K562 (cell line): ENCODE measurements at regions not wholly inside any gene's neighbourhood (a gene's known extent, or its start where the extent isn't known, plus 50 kb on each side); places are given as distances from the start of the nearest gene placed in this dataset.

Experiments used
- ATAC-seq: fragments of 200-7000 bp; cut with Tn5 transposase; 3 replicates; pipeline ENCODE4 v1.9.1; 2020; ENCODE audit warnings: moderate library complexity
- BruUV-seq: library from RNA; stranded (reverse); fragments of 400-500 nt; replicated peaks from 2 replicates; lab custom pipeline; 2021; lab: Mats Ljungman, UMichigan
- CTCF ChIA-PET: fragments of 300-600 bp; formaldehyde crosslinking; extraction: SDS; loops from one replicate; lab custom pipeline; 2021; ENCODE audit warnings: low intra/inter-chr PET ratio; lab: Yijun Ruan, JAX
- POLR2A ChIA-PET: fragments of 300-600, 350-650 bp; sonication (Branson Sonifier 250); formaldehyde crosslinking; extraction: SDS; loops from one replicate; lab custom pipeline; 2021; ENCODE audit warnings: antibody characterized with exemption, inconsistent platforms; lab: Yijun Ruan, JAX
- DNase-seq, 4 experiments: peaks; one replicate each; pipeline versions ENCODE4 v3.0.0 to v3.0.0-alpha.2; 2011 to 2018; ENCODE audit warnings: low spot score in 3 of 4, mixed read lengths in 3 of 4; ENCODE audit errors: extremely low read depth in 1 of 4
- FAIRE-seq: peaks from 2 replicates; lab custom pipeline; 2011; peaks lifted over from hg19 to GRCh38; lab: Jason Lieb, UNC
- H2AFZ ChIP-seq: 2 replicates; pipeline ENCODE4 v1.6.0; 2011; ENCODE audit warnings: low read depth, low read length, control low read depth, inconsistent platforms
- H3K27ac ChIP-seq: fragments of 200-600 bp; 3 replicates; pipeline ENCODE4 v1.8.0; 2011; ENCODE audit warnings: low read depth, mild to moderate bottlenecking, control low read depth, inconsistent platforms, low read length, moderate library complexity, mixed read lengths; ENCODE audit errors: extremely low read depth
- H3K27me3 ChIP-seq, 2 experiments: fragments of 300-600 bp in 1 of 2; 2 replicates in 1 of 2; 3 replicates in 1 of 2; pipeline versions ENCODE4 v1.6.0 to v1.8.0; 2011; ENCODE audit warnings: inconsistent platforms in 2 of 2, low read length in 2 of 2, mild to moderate bottlenecking in 1 of 2, mixed read lengths in 1 of 2, moderate library complexity in 1 of 2; ENCODE audit not compliant: control insufficient read depth in 2 of 2, insufficient read depth in 2 of 2
- H3K36me3 ChIP-seq: fragments of 300-600 bp; 3 replicates; pipeline ENCODE4 v1.8.0; 2011; ENCODE audit warnings: mild to moderate bottlenecking, low read length, inconsistent platforms; ENCODE audit not compliant: control insufficient read depth, insufficient read depth
- H3K4me1 ChIP-seq, 2 experiments: fragments of 200-600 bp in 1 of 2; replicated peaks in 1 of 2; 2 replicates in 1 of 2; 3 replicates in 1 of 2; pipeline versions ENCODE4 v1.5.1 to v1.8.0; 2011; ENCODE audit warnings: inconsistent platforms in 2 of 2, low read length in 2 of 2, mild to moderate bottlenecking in 1 of 2, mixed read lengths in 1 of 2, moderate library complexity in 1 of 2; ENCODE audit not compliant: control insufficient read depth in 2 of 2, insufficient read depth in 2 of 2
- H3K4me2 ChIP-seq: 2 replicates; pipeline ENCODE4 v1.6.1; 2011; ENCODE audit warnings: low read length, control low read depth, inconsistent platforms, mixed read lengths; ENCODE audit not compliant: insufficient read depth
- H3K4me3 ChIP-seq: fragments of 200-600 bp; sonication (generic), shearing (Covaris generic); 2 replicates; pipeline ENCODE4 v1.5.1; 2016; ENCODE audit warnings: control low read depth, inconsistent platforms
- H3K79me2 ChIP-seq: fragments of 200-600 bp; 3 replicates; pipeline ENCODE4 v1.8.0; 2011; ENCODE audit warnings: low read length, inconsistent platforms; ENCODE audit not compliant: control insufficient read depth, insufficient read depth
- H3K9ac ChIP-seq, 2 experiments: 2 replicates each; pipeline versions ENCODE4 v1.6.0 to v1.6.1; 2011; ENCODE audit warnings: low read depth in 2 of 2, low read length in 2 of 2, control low read depth in 1 of 2, inconsistent platforms in 1 of 2, mild to moderate bottlenecking in 1 of 2, mixed read lengths in 1 of 2; ENCODE audit not compliant: insufficient read depth in 1 of 2
- H3K9me1 ChIP-seq: one replicate; pipeline ENCODE4 v1.6.0; 2011; ENCODE audit warnings: inconsistent platforms, mild to moderate bottlenecking, low read length, moderate library complexity; ENCODE audit not compliant: control insufficient read depth, insufficient read depth
- H3K9me3 ChIP-seq: replicated peaks from 2 replicates; pipeline ENCODE4 v1.5.1; 2011; ENCODE audit warnings: low read depth, low read length, inconsistent platforms; ENCODE audit not compliant: control insufficient read depth, insufficient read depth
- H4K20me1 ChIP-seq: replicated peaks from 2 replicates; pipeline ENCODE4 v1.6.1; 2011; ENCODE audit warnings: low read length, inconsistent platforms, mixed read lengths; ENCODE audit not compliant: control insufficient read depth, insufficient read depth
- ARID1B ChIP-seq: fragments of 450-650 bp; IDR thresholded peaks from 2 replicates; pipeline ENCODE4 v1.6.1; 2016; ENCODE audit warnings: antibody characterized with exemption, mild to moderate bottlenecking, inconsistent platforms
- CREB1 ChIP-seq, 2 experiments: sonication (generic) in 1 of 2; formaldehyde crosslinking in 1 of 2; IDR thresholded peaks; 2 replicates each; pipeline versions ENCODE4 v1.6.1 to v1.8.0; 2012 to 2022; ENCODE audit warnings: inconsistent platforms in 1 of 2, mild to moderate bottlenecking in 1 of 2, missing genetic modification reagents in 1 of 2, moderate library complexity in 1 of 2
- EGR1 ChIP-seq: fragments of 450-650 bp; conservative IDR thresholded peaks from 2 replicates; pipeline ENCODE4 v1.6.1; 2017; ENCODE audit warnings: mild to moderate bottlenecking
- EP300 ChIP-seq: IDR thresholded peaks from 2 replicates; pipeline ENCODE4 v1.6.1; 2012; ENCODE audit warnings: low read length, improper control_type of control experiment
- GTF2E2 ChIP-seq: fragments of 200-800 bp; sonication (Bioruptor generic); IDR thresholded peaks from 2 replicates; pipeline ENCODE4 v1.6.1; 2016; ENCODE audit warnings: missing genetic modification characterization, missing compliant biosample characterization
- KAT8 ChIP-seq: fragments of 450-650 bp; IDR thresholded peaks from 2 replicates; pipeline ENCODE4 v1.6.1; 2016; ENCODE audit warnings: low read depth, mild to moderate bottlenecking
- MCM3 ChIP-seq: fragments of 450-650 bp; IDR thresholded peaks from 2 replicates; pipeline ENCODE4 v1.6.1; 2016
- NR2F6 ChIP-seq: fragments of 450-650 bp; formaldehyde crosslinking; IDR thresholded peaks from 2 replicates; pipeline ENCODE4 v1.4.0; 2020; ENCODE audit warnings: mild to moderate bottlenecking
- PML ChIP-seq: IDR thresholded peaks from 2 replicates; pipeline ENCODE4 v1.6.1; 2012; ENCODE audit warnings: low read length, inconsistent platforms
- RBM34 ChIP-seq: fragments of 200-400 bp; formaldehyde crosslinking; IDR thresholded peaks from 2 replicates; pipeline ENCODE4 v1.6.1; 2018; ENCODE audit warnings: low read length, borderline replicate concordance; ENCODE audit not compliant: insufficient read depth
- SMARCA4 ChIP-seq: fragments of 450-650 bp; IDR thresholded peaks from 2 replicates; pipeline ENCODE4 v1.6.1; 2016
- TEAD2 ChIP-seq: fragments of 450-650 bp; IDR thresholded peaks from 2 replicates; pipeline ENCODE4 v1.6.1; 2016; ENCODE audit warnings: missing genetic modification characterization, control low read depth, missing compliant biosample characterization
- ZBTB17 ChIP-seq: fragments of 450-650 bp; formaldehyde crosslinking; IDR thresholded peaks from 2 replicates; pipeline ENCODE4 v1.4.0; 2020; ENCODE audit warnings: mild to moderate bottlenecking
- ZNF436 ChIP-seq: fragments of 250-450, 450-650 bp; sonication (Bioruptor Pico); formaldehyde crosslinking; IDR thresholded peaks from 2 replicates; pipeline ENCODE4 v1.7.0; 2020; ENCODE audit warnings: mild to moderate bottlenecking
- WGBS: fragments of 100-300 bp; shearing (Covaris generic); methylation state at CpG from one replicate; pipeline ENCODE4 v1.1.6; 2016; ENCODE audit warnings: low coverage, mixed read lengths; ENCODE audit not compliant: insufficient coverage; ENCODE audit errors: missing lambda C conversion rate; 5-methylcytosine and 5-hydroxymethylcytosine counted together
- in situ Hi-C: fragments of 300-500 bp; cut with MboI; formaldehyde crosslinking; loops from 4 replicates; pipeline ENCODE4 v1.15.0; 2018; ENCODE audit warnings: inconsistent platforms, mixed read lengths
- intact Hi-C: fragments of 100-400 bp; cut with micrococcal nuclease; formaldehyde crosslinking; loops from 2 replicates; pipeline ENCODE4 v1.14.2; 2022
- TF ChIP-seq, protein P1 (sequence below): IDR thresholded peaks from 2 replicates; pipeline ENCODE4 v1.6.1; 2016; ENCODE audit warnings: missing genetic modification characterization, missing compliant biosample characterization
- TF ChIP-seq, protein P2 (sequence below): fragments of 450-650 bp; IDR thresholded peaks from 2 replicates; pipeline ENCODE4 v1.6.1; 2016
- TF ChIP-seq, protein P3 (sequence below): sonication (generic); formaldehyde crosslinking; IDR thresholded peaks from 2 replicates; pipeline ENCODE4 v1.8.0; 2022; ENCODE audit warnings: mild to moderate bottlenecking, missing genetic modification reagents
- TF ChIP-seq, protein P4 (sequence below), 2 experiments: fragments of 450-650 bp in 1 of 2; sonication (generic) in 1 of 2; formaldehyde crosslinking in 1 of 2; IDR thresholded peaks in 1 of 2; conservative IDR thresholded peaks in 1 of 2; 2 replicates each; pipeline versions ENCODE4 v1.6.1 to v1.8.1; 2016 to 2023; ENCODE audit warnings: mild to moderate bottlenecking in 2 of 2, moderate library complexity in 2 of 2, inconsistent platforms in 1 of 2, missing genetic modification reagents in 1 of 2
- TF ChIP-seq, protein P5 (sequence below): sonication (generic); formaldehyde crosslinking; IDR thresholded peaks from 2 replicates; pipeline ENCODE4 v1.8.1; 2023; ENCODE audit warnings: mild to moderate bottlenecking, missing genetic modification reagents

DNA sequence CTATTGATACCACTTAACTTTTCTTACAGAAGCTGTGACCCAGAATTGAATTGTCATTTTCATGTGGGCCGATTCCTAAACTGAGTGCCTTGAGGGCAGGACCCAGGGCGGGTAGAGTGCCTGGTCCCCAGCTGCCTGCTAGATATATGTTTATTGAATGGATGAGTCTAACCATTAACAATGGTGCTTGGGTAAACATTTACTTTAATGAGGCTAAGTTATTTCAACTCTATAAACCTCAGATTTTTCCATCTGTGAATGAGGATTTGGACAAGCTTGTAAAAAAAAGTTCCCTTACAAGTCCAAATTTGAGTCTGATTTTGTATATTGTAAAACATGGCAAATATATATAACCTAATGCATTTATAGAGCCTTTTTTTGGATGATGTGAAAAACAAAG lies 181.8 kb upstream of the ELL2 start:
- no peaks in the 10 kb centered on the region for H3K27me3 ChIP-seq
- H3K27ac ChIP-seq: no peak overlapping the region
- H3K9me1 ChIP-seq: no peaks in the 10 kb centered on the region
- no peaks in the 10 kb centered on the region for H3K4me1 ChIP-seq
- DNase-seq (no peak), ATAC-seq (no peak), FAIRE-seq (no peak)
- H3K9ac ChIP-seq: no peak overlapping the region
- no peaks in the 10 kb centered on the region for H3K36me3 ChIP-seq
- no peak overlapping the region for H3K4me2 ChIP-seq
- no peaks in the 10 kb centered on the region for H4K20me1 ChIP-seq
- ChIA-PET POLR2A (no interaction called here), CTCF (no interaction called here)
- WGBS: 0% methylated on average over 2 of the region's 2 CpGs
- no TSS peak for BruUV-seq
- in situ Hi-C loops: no loop called here
- no peak overlapping the region for H2AFZ ChIP-seq
- intact Hi-C loops: no loop called here
- no peaks in the 10 kb centered on the region for H3K9me3 ChIP-seq
- no peak overlapping the region for H3K4me3 ChIP-seq
- no peaks in the 10 kb centered on the region for H3K79me2 ChIP-seq
- no peak for TF ChIP-seq PML
- TF ChIP-seq, protein P1, sequence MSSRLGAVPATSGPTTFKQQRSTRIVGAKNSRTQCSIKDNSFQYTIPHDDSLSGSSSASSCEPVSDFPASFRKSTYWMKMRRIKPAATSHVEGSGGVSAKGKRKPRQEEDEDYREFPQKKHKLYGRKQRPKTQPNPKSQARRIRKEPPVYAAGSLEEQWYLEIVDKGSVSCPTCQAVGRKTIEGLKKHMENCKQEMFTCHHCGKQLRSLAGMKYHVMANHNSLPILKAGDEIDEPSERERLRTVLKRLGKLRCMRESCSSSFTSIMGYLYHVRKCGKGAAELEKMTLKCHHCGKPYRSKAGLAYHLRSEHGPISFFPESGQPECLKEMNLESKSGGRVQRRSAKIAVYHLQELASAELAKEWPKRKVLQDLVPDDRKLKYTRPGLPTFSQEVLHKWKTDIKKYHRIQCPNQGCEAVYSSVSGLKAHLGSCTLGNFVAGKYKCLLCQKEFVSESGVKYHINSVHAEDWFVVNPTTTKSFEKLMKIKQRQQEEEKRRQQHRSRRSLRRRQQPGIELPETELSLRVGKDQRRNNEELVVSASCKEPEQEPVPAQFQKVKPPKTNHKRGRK (tag): no peak
- no peak for TF ChIP-seq ZNF436 (CRISPR knock-in tag)
- TF ChIP-seq, protein P2, sequence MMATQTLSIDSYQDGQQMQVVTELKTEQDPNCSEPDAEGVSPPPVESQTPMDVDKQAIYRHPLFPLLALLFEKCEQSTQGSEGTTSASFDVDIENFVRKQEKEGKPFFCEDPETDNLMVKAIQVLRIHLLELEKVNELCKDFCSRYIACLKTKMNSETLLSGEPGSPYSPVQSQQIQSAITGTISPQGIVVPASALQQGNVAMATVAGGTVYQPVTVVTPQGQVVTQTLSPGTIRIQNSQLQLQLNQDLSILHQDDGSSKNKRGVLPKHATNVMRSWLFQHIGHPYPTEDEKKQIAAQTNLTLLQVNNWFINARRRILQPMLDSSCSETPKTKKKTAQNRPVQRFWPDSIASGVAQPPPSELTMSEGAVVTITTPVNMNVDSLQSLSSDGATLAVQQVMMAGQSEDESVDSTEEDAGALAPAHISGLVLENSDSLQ: no peak
- no peak for TF ChIP-seq RBM34
- TF ChIP-seq, protein P3, sequence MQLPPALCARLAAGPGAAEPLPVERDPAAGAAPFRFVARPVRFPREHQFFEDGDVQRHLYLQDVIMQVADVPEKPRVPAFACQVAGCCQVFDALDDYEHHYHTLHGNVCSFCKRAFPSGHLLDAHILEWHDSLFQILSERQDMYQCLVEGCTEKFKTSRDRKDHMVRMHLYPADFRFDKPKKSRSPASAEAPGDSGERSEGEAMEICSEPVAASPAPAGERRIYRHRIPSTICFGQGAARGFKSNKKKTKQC (CRISPR knock-in tag): no peak
- no peak for TF ChIP-seq GTF2E2 (tag)
- TF ChIP-seq EP300: no peak
- no peak for TF ChIP-seq ZBTB17
- TF ChIP-seq TEAD2 (tag): no peak
- no peak for TF ChIP-seq EGR1
- no peak for TF ChIP-seq KAT8
- TF ChIP-seq CREB1 (IDR thresholded peaks at IDR 0.05): no peak
- TF ChIP-seq CREB1 (CRISPR knock-in tag; IDR thresholded peaks at IDR 0.05): no peak
- TF ChIP-seq NR2F6 (CRISPR knock-in tag): no peak
- no peak for TF ChIP-seq MCM3
- TF ChIP-seq SMARCA4: no peak
- TF ChIP-seq, protein P4, sequence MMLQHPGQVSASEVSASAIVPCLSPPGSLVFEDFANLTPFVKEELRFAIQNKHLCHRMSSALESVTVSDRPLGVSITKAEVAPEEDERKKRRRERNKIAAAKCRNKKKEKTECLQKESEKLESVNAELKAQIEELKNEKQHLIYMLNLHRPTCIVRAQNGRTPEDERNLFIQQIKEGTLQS (IDR thresholded peaks at IDR 0.05): no peak
- TF ChIP-seq, protein P4 (CRISPR knock-in tag; conservative IDR thresholded peaks at IDR 0.05): no peak
- TF ChIP-seq ARID1B: no peak
- TF ChIP-seq, protein P5, sequence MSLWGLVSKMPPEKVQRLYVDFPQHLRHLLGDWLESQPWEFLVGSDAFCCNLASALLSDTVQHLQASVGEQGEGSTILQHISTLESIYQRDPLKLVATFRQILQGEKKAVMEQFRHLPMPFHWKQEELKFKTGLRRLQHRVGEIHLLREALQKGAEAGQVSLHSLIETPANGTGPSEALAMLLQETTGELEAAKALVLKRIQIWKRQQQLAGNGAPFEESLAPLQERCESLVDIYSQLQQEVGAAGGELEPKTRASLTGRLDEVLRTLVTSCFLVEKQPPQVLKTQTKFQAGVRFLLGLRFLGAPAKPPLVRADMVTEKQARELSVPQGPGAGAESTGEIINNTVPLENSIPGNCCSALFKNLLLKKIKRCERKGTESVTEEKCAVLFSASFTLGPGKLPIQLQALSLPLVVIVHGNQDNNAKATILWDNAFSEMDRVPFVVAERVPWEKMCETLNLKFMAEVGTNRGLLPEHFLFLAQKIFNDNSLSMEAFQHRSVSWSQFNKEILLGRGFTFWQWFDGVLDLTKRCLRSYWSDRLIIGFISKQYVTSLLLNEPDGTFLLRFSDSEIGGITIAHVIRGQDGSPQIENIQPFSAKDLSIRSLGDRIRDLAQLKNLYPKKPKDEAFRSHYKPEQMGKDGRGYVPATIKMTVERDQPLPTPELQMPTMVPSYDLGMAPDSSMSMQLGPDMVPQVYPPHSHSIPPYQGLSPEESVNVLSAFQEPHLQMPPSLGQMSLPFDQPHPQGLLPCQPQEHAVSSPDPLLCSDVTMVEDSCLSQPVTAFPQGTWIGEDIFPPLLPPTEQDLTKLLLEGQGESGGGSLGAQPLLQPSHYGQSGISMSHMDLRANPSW (CRISPR knock-in tag): no peak
